GM12872 (cell line): ENCODE measurements at regions not wholly inside any gene's neighbourhood (a gene's known extent, or its start where the extent isn't known, plus 50 kb on each side); places are given as distances from the start of the nearest gene placed in this dataset.

ENCODE experiments used
- TF ChIP-seq, protein P1 (sequence below): IDR thresholded peaks from 3 replicates; pipeline ENCODE4 v1.5.1; 2011; ENCODE audit warnings: low read depth, mild to moderate bottlenecking, low read length, moderate library complexity; ENCODE audit not compliant: insufficient read depth

GRCh38 chr5:4627131-4627530 lies 513.0 kb upstream of the ADAMTS16 start:
- TF ChIP-seq, protein P1, sequence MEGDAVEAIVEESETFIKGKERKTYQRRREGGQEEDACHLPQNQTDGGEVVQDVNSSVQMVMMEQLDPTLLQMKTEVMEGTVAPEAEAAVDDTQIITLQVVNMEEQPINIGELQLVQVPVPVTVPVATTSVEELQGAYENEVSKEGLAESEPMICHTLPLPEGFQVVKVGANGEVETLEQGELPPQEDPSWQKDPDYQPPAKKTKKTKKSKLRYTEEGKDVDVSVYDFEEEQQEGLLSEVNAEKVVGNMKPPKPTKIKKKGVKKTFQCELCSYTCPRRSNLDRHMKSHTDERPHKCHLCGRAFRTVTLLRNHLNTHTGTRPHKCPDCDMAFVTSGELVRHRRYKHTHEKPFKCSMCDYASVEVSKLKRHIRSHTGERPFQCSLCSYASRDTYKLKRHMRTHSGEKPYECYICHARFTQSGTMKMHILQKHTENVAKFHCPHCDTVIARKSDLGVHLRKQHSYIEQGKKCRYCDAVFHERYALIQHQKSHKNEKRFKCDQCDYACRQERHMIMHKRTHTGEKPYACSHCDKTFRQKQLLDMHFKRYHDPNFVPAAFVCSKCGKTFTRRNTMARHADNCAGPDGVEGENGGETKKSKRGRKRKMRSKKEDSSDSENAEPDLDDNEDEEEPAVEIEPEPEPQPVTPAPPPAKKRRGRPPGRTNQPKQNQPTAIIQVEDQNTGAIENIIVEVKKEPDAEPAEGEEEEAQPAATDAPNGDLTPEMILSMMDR, result no peak

DNA sequence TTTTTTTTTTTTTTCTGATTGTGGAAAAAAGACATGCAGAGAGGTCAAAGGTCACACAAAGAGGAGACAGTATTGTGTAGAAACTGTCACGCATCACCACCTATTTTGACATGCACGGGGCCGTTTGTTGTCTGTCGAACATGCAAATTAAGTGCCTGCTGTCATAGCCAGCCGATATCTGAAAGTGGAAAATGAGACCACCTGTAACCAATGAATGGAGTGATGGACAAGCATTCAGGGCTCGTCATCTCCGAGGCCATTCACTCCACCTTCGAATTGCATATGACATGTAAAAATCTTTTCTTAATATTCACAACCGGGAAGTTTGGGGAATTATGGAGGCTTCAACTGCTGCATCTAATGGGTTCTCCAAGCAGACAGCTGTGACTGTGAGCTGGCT lies 512.2 kb upstream of the ADAMTS16 start:
- TF ChIP-seq, protein P1, result no peak

DNA sequence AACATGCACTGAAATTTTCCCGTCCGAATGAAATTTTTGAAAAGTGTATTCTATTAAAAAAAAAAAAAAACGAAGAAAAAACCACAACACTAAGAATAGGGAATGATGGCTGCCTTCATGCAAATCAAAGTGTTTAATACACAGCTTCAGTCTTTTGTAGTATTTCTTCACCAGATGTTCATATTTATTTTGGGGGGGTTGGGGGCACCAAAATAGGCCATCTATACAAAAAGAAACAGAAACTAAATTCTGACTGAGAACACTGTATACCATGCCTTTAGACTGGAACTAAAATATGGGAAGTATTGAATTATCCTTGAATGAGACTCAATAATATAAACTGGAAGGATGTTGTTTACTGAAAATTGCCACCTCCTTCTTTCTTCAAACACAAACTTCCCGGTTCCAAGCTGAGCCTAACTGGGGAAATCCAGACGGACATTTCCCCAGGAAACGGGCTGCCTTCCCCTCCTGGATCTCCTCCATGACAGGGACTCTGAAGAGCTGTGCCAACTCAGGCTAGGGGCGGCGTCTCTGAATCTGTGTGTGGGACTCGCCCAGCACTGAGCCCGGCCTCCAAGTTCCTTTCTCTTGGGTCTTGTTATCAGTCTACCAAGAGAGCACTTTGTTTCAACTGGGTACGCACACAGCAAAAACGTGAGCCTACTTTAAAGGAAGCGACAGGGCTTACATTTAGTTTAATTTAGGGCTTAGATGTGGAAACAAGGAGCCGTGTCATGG lies 511.3 kb upstream of the ADAMTS16 start:
- TF ChIP-seq, protein P1, result no peak

DNA sequence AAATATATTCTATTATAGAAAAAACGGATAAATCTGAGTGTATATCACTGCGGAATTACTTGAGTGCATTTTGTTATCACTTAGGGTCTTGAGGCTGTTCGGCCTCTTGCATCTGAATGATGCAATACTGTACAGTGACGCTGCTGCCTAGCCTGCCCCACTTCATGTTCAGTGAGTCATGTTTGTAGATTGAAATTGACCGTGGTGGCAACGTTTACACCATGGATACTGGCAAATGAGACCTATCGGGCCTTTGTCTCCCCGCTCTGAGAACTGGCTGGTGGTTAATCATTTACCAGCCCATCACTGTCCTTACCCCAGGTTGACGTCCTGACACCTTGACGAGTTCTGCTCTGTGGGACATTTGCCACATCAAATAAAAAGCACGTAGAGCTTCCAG lies 510.1 kb upstream of the ADAMTS16 start:
- TF ChIP-seq, protein P1, result no peak

GRCh38 chr5:4634342-4634741 lies 505.8 kb upstream of the ADAMTS16 start:
- TF ChIP-seq, protein P1, result no peak

DNA sequence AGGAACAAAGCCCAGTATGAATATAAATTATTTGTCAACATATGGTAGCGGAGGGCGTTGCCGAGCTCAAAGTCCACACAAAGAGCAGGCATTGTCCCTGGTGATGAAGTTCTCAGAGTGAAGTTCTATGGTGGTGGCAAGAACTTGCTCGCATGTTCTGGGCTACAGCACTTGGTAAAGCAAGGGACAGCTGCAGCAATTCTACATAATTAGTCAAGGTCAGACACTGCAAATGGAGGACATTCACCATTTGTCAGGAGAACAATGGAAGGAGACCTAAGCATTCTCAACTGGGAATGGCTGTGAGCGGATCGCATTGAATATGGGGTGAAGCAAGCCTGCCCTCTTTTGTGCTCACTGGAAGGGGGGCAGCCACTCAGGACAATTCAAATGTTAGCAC lies 503.8 kb upstream of the ADAMTS16 start:
- TF ChIP-seq, protein P1, result no peak

- TF ChIP-seq, protein P1, result no peak
Measured at GRCh38 chr5:4639946-4640345, 500.2 kb upstream of the ADAMTS16 start.
